GM20431 (cell line): ENCODE measurements at regions not wholly inside any gene's neighbourhood (a gene's known extent, or its start where the extent isn't known, plus 50 kb on each side); places are given as distances from the start of the nearest gene placed in this dataset.

Experiments
- in situ Hi-C: fragments of 300-500 bp; cut with MseI, MboI; formaldehyde crosslinking; loops from one replicate; pipeline ENCODE4 v1.15.0; 2020; ENCODE audit warnings: low sequenced_read_pairs; ENCODE audit not compliant: unreplicated experiment

DNA sequence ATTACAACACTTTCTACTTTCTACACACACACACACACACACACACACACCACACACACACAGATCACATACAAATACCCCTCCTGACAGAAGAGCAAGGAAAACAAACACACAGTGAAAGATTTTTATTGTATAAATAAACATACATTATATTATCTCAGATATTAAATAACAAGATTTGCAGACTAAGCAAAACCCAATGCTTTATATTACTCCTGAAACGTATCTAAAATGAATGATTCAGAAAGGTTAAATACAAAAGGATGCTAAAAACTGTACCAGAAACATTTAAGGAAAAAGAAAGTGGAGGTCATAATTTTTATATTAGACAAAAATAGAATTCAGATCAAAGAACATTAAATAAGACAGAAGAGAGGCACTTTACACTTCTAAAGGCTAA lies 208.3 kb upstream of the NPSR1 start:
- in situ Hi-C loops: no loop called here

DNA sequence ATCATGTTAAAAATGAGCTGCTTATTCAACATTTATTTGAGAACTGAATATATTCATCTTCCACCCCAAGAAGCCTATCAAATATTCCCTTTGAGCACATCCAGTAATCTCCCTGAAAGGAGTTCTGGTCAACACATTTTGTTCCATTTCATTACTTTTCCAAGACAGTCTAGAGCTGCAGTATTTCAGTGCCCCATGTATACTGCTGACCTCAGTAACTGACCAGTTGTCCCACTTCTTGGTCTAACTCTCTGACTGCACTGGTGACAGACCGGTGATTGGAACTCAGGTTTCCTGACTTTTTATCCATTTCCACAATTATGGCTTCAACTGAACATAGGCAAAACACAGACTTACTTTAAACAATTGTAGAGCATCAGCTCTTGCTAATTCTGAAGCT lies 206.8 kb upstream of the NPSR1 start:
- in situ Hi-C loops: no loop called here

DNA sequence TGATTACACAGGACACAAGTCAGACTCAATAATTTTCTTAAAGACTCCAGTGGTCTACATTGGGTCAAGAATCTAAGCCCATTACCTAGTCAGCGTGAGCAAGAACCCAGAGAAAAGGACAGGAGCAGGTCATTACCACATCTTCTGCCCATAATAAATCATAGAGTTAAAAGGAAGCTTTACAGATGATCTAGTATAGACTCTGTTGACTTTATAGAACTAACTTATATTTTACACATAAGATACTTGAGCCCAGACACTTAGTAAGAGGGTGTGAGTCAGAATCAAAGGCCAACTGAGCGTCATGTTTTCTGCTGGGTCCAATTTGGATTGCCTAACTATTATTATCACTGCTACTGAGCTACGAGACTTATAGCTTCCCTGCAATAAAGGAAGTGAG lies 206.1 kb upstream of the NPSR1 start:
- in situ Hi-C loops: no loop called here

DNA sequence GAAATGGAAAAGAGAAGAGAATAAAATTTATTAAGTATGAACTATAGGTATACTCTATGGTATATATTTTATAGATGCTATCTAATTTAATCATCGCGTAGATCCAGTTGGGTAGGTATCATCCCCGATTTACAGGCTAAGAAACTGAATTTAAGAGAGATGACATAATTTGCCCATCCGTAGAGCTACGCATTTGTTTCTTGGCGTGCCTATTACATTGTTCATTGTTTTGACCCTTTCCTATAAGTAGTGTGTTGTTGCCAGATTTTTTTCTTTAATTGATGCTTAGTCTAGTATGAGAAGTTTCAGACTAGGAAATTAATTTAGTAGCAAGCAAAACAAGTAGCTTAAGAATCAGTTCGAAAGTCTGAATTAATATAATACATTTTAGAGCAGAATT lies 205.7 kb upstream of the NPSR1 start:
- in situ Hi-C loops: no loop called here

DNA sequence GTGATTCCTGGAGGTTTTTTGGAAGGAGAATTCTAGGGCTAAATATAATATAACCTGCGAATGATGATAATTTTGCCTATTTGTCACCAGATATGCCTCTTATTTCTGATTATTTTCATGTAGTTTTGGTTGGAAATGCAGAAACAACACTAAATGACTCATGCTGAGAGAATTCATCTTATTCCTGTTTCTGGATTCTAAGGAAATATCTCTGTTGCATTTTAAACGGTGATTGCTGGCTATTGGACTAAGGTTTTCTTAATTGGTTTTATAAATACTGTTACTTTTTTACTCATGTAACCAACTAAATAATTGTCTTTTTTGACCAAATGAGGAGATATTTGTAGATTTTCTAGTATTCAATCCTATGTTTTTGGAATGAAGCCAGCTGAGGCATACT lies 204.9 kb upstream of the NPSR1 start:
- in situ Hi-C loops: no loop called here

DNA sequence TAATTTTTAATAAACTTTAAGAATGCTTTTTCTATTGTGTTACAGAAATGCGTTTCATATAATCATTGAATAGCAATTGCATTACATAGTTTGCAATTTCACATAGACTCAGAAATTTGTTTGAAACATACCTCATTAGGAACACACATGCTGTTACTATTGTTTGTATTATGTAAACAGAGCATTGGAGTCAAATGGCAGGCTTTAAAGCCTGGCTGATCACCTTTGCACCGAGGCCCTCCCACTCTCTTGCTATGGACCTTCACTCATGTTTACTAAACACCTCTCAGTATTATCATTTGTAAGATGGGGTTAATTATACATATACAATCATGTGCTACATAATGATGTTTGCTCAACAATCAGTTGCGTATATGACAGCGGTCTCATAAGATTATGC lies 203.6 kb upstream of the NPSR1 start:
- in situ Hi-C loops: no loop called here

DNA sequence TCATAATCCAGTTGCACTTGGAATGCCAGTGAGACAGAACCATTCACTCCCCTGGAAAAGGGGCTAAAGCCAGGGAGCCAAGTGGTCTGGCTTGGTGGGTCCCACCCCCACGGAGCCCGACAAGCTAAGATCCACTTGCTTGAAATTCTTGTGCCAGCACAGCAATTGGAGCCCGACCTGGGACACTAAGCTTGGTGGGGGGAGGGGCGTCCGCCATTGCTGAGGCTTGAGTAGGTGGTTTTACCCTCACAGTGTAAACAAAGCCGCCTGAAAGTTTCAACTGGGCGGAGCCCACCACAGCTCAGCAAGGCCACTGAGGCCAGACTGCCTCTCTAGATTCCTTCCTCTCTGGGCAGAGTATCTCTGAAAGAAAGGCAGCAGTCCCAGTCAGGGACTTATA lies 200.7 kb upstream of the NPSR1 start:
- in situ Hi-C loops: no loop called here

DNA sequence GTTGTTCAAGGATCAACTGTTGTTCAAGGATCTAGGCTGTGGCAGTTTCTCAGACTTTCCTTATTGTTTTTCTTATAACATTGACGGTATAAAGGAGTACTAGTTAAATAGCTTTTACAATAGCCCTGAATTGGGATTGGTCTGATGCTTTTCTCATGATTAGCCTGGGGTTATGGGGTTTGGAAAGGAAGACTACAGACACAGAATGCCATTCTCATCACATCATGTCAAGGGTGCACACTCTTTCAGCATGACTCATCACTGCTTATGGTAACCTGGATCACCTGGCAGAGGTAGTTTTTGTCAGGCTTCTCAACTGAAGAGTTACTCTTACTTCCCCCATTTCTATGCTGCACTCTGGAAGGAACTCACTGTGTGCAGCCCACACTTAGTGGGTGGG lies 194.2 kb upstream of the NPSR1 start:
- in situ Hi-C loops: no loop called here

DNA sequence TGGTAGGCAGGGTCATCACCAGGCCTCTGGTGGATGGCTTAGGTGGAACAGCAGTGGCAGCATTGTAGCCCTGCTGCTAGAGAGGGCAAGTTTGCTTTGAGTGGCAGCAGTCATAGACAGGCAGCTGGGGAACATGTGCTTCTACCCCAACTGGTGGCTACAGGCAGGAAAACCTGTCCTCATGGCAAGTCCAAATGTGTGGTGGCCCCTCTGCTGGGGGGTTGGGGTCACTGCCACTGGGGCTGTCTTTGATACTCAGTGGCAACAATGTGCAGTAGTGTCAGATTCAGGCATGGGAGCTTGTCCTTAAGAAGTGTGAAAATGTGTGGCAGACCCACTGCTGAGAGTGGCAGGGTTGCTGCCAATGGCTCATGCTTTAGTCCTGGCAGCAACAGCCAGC lies 186.2 kb upstream of the NPSR1 start:
- in situ Hi-C loops: no loop called here

DNA sequence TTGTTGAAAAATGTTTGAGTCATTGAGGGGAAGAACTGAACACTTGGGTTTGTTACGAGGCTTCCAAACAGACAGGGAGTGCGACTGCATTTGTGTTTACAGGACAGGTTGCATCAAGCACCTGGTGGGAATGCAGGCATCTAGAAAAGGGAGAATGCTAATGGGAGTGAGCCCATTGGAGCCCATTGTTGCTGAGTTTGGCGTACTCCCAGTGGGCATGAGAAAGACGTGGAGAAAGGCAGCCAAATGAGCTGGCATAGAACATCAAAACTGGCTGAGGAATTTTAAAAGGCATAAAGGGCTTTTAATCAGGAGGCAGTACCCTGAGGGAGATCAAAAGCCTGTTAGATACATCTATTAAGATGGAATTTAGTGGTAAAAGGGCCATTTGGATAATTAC lies 171.6 kb upstream of the NPSR1 start:
- in situ Hi-C loops: no loop called here

DNA sequence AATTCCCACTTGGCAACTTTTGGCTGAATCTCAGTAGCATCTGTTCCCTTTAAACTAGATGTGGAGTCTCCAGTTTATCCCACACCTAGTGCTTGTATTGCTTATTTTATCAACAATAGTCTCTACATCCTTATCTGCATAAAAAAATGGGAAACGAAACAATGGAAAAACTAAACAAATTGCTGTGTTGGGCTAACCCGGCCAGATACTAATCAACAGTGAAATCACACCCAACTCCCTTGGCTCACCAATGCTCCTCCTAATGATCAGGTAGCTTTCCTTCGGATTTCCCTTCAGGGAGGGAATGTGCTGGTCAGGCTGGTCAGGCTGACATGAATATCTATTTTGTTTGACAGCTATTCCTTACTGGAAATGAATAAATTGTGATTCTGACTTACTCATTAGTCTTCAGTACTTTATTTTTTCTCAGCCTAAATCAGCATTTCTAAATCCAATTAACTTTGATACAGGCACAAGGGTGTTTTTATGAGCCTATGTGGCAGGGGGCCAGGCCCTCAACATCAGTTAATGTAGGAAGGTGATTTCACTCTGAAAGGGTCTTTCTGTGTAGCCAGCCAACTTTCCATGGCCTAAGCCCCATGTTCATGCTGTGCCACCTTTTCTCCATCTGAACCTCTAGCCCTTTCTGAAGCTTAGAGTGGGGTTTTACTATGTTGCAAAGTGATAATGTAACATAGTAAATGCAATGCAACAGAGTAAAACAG lies 170.5 kb upstream of the NPSR1 start:
- in situ Hi-C loops: no loop called here

DNA sequence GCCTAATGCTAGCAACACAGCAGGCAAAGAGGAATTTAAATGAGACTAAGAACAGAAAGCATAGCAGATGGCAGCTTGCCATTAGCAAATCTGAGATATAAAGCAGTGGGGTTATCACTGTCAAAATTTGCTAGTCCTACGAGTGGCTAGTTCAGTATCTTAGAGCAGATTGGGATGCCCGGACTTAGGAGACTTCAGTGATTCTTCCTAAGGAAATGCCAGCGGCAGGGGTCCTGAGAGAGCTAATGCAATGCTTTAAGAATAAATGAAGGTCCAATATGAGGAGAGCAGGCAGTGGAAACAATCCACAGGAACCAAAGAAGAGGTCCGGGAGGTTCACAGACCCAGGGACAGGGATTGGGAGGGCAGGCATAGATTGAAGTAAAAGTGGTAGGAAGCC lies 169.3 kb upstream of the NPSR1 start:
- in situ Hi-C loops: no loop called here

DNA sequence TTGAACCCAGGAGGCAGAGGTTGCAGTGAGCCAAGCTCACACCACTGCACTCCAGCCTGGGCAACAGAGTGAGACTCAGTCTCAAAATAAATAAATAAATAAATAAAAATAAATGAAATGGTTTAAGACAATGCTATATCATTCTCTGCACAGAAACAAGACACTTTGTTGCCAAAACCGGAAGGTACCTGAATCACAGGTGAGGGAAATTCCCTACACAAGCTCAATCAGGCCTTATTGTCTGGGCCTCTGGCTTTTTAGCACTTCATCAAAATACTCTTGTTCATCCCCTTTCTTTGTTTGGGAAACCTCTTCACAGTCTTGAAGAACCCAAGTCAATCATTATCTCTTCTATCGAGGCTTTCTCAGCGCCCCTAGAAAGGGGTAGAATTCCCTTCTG lies 166.1 kb upstream of the NPSR1 start:
- in situ Hi-C loops: no loop called here

DNA sequence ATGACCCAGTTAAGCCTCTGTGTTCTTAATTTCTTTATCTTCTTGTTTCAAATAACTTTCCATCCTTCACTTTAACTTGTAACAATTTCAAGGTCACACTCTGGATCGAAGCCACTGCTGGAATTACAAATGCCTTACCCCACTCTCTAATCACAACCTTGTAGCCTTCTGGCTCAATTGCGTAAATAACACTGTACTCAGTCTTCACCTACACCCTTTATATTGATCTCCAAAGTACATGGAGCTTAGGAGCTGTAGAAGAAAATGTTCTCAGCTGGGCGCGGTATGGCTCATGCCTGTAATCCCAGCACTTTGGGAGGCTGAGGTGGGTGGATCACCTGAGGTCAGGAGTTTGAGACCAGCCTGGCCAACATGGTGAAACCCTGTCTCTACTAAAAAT lies 164.3 kb upstream of the NPSR1 start:
- in situ Hi-C loops: no loop called here

DNA sequence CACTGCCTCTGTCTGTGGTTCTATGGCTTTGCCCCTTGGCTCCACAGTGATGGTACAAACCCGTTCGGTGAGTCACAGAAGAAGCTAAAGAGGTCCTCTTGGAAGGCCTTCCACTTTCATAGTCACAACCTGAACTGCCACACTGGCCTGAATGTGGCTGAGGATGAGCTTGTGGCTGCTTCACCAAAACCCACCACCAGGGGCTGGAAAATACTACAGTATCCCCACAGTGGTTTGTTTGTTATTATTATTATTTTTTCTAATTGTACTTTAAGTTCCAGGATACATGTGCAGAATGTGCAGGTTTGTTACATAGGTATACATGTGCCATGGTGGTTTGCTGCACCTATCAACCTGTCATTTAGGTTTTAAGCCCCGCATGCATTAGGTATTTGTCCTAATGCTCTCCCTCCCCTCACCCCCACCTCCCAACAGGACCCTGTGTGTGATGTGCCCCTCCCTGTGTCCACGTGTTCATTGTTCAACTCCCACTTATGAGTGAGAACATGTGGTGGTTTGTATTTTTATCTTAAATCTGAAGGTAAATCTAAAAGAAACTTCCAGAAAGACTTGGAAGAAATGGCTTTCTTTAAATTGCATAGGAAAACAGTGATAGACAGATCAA lies 160.8 kb upstream of the NPSR1 start:
- in situ Hi-C loops: no loop called here

DNA sequence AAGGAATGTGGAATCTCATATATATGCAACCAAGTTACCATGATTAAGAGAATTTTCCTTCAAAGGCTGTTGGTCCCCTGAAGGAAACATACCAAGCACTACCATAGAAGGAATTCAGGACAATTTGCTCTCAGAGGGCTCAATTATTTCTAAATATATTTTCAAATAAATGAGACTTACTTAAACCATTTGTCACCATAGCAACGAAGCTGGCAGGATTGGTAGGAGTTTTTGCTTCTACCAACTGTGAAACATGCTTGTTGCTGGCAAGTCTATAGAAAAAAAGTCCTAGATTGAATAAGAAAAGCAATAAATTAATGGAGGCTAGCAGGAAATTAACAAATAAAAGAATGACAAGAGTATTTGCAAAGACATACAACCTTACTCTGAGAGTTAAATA lies 156.9 kb upstream of the NPSR1 start:
- in situ Hi-C loops: no loop called here

DNA sequence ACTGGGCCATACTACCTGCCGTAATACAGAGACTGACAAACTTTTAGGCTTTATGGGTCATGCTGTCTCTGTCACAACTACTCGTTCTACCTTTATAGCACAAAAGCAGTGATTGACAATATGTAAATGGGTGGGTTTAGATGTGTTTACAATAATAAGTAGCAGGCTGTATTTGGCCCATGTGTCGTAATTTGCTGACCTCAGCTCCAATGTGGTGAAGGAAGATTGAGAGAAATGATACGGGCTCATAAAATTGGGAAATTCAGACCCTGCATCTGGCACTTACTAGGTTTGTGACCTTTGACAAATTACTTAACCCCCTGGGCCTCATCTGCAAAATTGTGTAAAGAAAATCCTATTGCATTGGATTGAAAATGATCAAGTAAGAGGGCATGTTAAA lies 150.8 kb upstream of the NPSR1 start:
- in situ Hi-C loops: no loop called here

DNA sequence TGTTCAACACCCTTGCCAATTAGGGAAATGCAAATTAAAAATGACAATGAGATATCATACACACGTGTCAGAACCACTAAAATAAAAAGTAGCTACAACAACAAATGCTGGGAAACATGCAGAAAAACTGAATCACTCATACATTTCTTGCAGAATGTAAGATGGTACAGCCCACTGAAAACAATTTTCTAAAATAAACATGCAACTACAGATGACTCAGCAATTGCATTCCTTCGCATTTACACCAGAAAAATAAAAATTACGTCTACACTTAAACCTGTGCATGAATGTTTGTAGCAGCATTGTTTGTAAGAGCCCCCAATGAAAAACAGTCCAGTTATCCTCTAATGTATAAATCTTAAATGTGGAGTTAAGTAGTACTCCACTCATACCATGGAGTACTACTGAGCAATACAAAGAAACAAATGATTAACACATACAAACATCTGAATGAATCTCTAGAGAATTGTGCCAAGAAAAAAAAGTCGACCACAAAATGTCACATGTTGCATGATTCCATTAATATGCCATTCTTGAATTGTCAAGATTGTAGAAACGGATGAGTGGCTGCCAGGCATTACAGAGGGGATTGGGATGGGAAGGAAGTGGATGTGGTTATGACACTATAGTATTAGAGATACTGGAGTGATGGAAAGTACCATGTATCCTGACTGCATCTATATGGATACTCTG lies 134.6 kb upstream of the NPSR1 start:
- in situ Hi-C loops: no loop called here

DNA sequence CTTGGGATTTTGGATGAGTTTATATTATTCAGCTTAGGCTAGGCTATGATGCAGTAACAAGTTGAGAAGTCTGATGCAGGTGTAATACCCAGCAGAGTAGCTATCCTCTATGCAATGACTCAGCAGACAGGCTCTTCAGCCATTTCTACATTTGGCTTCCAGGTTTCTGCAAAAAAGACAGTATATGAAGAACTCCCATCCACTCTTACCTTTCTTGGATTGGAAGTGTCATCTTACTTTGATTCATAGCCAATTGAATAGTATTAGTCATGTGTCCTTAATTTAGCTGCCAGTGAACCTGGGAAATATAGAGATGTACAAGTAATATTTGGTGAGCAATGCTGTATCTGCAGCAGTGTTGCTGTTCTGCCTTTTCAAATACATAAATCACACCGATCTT lies 127.8 kb upstream of the NPSR1 start:
- in situ Hi-C loops: no loop called here

DNA sequence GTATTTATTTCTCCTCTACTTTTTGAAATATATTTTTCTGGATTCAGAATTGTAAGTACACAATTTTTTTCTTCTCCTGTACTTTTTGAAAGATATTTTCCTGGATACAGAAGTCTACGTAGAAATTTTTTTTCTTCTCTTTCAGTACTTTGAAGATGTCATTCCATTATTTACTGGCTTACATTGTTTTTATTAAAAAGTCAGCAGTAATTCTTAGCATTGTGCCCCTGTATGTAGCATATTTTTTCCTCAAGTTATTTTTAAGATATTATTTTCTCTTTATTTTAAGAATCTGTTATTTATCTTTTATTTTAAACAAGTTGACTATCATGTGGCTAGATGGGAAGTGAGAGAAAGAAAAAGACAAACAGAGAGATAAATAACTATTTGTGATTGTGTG lies 119.0 kb upstream of the NPSR1 start:
- in situ Hi-C loops: no loop called here

DNA sequence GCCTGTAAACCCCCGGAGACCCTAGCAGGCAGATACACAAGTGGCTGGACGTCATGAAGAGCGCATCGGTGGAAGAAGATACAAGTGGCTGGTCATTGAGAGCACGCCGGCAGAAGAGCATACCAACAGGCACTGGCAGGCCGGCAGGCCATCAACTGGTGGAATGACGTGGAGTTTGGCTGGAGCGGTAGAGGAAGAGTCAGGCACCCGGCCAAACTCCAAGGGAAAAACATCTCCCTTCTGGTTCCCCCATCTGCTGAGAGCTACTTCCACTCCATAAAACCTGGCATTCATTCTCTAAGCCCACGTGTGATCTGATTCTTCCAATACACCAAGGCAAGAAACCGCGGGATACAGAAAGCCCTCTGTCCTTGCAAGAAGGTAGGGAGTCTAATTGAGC lies 113.4 kb upstream of the NPSR1 start:
- in situ Hi-C loops: no loop called here

DNA sequence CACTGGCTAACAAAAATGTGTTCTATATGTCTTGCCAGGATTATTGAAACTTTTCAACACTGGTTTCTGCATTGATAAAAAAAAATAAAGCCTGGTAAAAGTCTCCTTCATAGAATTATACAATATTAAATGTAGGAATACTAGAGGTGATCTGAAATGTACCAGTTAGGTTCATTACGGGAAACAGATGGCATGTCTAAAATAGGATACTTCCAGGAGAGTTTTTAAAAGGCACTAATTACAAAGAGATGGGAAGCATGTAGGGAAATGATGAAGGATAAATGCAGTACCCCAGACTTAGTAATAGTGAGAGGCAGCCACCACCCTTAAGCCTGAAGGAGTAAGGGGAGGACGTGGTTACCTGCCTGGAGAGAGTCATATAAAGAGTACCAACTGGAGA lies 107.0 kb upstream of the NPSR1 start:
- in situ Hi-C loops: no loop called here
